HG02852 (cell line): ENCODE measurements at regions not wholly inside any gene's neighbourhood (a gene's known extent, or its start where the extent isn't known, plus 50 kb on each side); places are given as distances from the start of the nearest gene placed in this dataset.
"Not testable (repeated sequence)": the region's sequence is repeated elsewhere in the genome, so short reads cannot be mapped to it uniquely, and the experiment has no call there.

Source experiments
- ATAC-seq: cut with Tn5 transposase; IDR thresholded peaks from one replicate; pipeline ENCODE4 v1.9.1; 2021; ENCODE audit warnings: mild to moderate bottlenecking, moderate library complexity; ENCODE audit not compliant: unreplicated experiment

DNA sequence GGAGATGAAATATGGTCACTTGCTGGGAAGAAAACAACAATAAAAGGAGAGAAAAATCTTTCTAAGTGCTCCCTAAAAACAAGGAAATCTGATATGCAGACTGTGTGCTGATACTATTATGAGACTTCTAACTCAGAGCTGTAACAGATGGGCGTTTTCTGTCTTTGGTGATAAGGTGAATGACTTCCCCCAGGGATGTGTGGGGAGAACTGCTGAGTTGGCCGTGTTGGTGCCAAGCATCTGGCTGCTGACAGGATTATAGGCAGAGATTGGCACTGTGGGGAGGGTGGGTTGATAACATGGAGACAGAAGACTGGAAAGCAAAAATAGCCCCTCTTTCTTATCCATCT, 438.5 kb upstream of the PLXNA2 start:
- no peak for ATAC-seq

DNA sequence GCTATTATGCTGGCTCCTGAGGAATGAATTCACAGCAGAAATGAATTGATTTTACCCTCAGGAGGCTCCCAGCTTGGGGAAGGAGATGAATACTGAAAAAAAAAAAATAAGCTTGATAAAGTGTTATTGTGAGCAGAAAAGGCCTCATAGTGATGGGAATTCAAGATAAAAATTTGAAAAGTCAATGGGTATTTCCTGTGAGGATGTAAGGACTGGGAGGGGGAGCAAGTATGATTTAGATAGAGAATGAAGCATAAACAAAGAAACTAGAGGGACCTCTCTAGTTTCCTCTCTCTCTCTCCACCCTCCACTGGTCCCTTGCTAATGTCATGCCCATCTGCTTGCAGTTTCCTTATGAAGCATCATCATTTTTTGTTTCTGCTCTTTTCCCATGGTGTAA, 439.0 kb upstream of the PLXNA2 start:
- ATAC-seq, result no peak

DNA sequence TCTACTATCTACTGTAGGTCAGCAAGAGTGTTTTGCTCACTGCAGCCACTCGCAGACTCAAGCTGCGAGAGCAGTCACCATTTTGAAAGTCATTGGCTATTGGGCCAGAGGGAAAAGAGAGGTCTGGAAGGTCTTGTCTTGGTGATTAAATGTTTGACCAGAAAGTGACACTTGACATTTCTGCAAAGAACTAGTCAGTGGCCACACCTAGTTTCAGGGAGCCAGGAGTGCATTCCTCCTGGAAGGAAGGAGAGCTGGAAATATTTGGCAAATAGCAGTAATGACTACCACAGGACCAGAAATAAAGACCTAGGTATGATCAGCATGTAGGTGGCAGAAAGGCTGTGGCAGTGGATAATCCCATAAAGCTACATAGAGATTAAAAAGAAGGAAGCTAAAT, 440.0 kb upstream of the PLXNA2 start:
- ATAC-seq, result no peak

- no peak for ATAC-seq
These were observed 442.4 kb upstream of the PLXNA2 start for GRCh38 chr1:208686592-208686991.

DNA sequence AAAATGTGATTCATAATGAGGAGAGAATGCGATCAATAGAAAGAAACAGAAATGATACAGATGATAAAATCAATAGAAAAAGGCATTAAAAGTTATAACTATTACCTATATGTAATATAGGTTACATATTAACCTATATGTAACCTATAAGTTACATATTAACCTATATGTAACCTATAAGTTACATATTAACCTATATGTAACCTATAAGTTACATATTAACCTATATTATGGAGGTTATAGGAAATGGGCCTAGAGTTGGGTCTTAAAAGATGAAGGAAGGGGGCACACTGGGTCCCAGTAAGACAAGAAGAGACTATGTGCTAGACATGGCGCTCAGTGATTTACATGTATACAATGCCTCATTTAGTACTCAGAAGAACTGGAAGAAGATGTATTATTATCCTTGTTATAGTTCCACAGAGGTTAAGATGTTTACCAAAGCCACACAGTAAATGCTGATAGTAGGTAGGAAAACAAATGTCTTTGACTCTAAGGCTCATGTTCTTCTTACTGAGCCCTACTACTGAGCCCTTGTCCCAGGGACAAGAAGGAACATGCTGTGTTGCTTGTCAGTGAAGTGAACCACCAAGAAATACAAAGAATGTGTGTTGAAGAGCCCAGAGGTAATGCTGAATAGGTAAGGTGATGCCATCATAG, 444.6 kb upstream of the PLXNA2 start:
- no peak for ATAC-seq

DNA sequence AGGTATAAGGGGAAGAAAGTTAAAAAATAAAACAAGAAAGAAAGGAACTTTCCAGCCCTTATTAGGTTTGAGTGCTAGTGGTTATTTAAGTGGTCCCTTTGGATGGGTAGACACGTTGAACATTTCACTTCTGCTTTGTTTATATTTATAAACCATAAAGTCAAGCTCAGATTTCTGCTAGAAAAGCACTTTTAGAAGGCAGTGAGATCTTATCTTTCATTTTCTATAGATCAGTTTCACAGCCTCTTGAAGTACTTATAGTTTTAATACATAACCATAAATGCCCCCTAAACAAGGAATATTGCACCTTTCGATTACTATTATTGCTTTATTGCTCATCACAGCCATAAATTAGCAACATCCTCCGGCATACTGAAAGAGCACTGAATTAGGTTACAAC, 446.8 kb upstream of the PLXNA2 start:
- ATAC-seq, result no peak

DNA sequence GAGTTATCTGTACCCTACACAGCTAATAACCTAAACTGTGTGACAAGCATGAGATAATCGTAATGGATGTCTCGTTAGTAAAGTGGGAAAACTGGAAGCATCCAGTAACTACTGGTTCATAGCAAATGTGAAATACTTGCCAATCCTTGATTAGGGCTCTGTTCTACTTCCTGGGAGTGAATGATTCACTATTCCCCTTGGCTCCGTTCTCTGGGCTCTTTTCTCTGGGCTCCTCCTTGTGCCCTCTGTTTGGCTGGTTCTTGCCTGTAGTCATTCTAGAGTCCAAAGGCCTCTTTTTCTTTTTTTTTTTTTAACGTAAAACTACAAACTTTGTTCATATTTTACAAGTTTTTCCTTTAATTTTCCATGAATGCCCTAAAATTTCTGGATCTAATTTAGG, 465.8 kb upstream of the PLXNA2 start:
- ATAC-seq, result no peak

- no peak for ATAC-seq
These were observed 470.1 kb upstream of the PLXNA2 start for GRCh38 chr1:208714323-208714722.

- ATAC-seq, result no peak
These were observed 473.3 kb upstream of the PLXNA2 start for GRCh38 chr1:208717525-208717924.

GRCh38 chr1:208722592-208722991, 478.4 kb upstream of the PLXNA2 start:
- no peak for ATAC-seq

- no peak for ATAC-seq
These were observed 479.9 kb upstream of the PLXNA2 start for GRCh38 chr1:208724079-208724478.

DNA sequence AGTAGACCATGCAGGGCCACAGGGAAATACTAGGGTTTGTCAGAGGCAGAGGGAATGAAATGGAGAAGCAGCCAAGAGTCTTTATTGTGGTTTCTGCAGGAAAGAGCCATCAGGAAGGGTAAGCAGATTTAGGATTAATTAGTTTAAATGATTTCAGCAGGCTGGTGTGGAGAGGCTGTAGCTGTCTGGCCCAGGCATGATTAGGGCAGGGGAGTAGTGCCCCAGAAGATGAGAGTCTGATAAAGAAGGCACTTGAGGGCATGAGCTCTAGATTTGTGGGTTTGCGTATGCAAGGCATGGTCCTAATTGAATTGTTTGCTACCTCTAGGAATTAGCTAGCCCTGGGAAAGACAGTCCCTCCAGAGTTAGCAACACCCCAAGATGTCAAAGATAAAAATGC, 484.6 kb upstream of the PLXNA2 start:
- ATAC-seq, result no peak

- peak; percentile 94 for ATAC-seq
These were observed 488.0 kb upstream of the PLXNA2 start for GRCh38 chr1:208731981-208732821.

DNA sequence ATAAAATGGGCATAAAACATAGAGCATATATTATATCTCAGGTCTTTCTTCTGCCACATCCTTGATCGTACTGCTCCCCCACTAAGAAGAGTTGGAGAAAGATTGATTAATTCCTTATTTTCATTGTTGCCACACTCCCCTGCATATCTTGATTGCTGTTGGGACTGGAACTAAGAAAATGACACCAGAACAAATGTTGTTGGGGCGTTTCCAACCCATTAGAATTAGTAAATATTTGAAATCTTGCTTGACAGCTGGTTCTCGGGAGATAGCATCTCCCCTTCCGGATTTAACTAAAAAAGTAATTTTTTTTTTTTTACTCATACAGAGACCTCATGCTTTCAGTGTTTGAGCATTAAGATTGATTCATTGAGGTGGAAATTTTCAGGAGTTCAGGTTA, 493.0 kb upstream of the PLXNA2 start:
- ATAC-seq, result no peak

DNA sequence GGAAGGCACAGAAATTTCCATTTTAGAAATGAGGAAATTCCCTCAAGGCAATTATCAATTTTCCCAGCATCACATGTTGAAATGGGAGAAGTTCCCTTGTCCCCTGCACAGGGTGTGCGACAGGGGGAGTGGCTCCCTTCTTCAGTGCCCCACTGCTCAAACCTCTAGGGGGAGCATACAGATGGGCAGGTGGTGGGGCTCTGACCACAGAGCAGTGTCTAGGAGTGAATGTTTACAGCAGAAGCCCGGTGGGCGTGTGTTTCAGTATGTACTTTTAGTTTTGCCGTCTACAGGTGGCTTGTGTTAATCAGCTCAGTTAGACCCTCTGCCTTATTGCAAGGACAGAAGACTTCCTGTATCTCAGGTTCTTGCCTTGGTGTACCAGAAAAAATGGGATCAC, 493.7 kb upstream of the PLXNA2 start:
- no peak for ATAC-seq

DNA sequence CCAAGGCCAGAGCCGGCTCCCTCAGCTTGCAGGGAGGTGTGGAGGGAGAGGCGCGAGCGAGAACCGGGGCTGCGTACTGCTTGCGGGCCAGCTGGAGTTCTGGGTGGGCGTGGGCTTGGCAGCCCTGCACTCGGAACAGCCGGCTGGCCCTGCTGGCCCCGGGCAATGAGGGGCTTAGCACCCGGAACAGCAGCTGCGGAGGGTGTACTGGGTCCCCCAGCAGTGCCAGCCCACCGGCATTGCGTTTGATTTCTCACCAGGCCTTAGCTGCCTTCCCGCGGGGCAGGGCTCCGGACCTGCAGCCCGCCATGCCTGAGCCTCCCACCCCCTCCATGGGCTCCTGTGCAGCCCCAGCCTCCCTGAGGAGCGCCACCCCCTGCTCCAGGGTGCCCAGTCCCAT, 495.5 kb upstream of the PLXNA2 start:
- not testable (repeated sequence) for ATAC-seq

GRCh38 chr1:208741296-208741695, 497.1 kb upstream of the PLXNA2 start:
- ATAC-seq, result no peak

DNA sequence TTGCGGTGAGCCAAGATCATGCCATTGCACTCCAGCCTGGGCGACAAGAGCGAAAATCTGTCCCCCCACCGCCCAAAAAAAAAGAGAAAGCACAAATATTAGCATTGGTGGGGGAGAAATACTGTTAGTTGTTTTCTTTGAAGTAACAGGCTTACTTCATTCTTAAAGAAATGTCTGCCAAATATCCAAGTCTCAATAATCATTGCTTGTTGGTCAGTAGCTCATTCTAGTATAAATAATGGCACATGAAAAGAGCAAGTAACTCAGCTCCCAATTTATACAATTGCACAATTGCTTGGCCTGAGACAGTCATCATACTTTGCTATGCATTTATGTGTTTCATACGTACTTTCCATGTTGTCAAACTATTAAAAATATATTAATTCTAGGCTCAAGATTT, 499.2 kb upstream of the PLXNA2 start:
- ATAC-seq, result no peak

GRCh38 chr1:208747979-208748378, 503.8 kb upstream of the PLXNA2 start:
- ATAC-seq, result no peak

- ATAC-seq, result no peak
These were observed 504.4 kb upstream of the PLXNA2 start for GRCh38 chr1:208748387-208749165.

DNA sequence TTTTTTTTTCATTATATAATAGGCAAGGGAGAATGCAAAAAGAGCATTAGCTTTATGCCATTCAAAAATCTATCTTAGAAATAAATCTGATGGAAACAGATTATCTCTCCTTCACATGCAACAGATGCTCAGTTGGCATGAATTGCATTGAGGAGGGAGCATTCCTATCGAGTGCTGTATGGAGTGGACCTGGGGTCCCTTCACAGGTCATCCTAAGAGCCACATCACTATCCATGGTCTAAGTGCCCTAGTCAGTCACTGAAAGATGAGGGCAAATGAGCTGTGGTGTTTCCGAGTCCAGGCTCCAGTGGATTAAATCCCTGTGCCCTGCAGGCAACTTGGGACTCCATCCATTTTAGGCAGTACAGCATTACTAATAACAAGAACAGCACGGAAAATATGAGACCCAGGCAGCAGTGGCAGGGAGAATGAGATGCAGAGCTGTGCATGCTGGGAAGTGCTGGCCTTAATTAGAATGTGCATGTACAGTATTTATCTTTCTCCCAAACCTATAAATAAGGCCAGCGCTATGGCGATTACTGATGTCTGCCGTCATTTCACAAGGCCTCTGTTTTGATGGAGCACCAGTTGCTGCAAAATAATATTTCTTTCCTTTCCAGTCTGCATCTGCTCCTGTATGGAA, 512.3 kb upstream of the PLXNA2 start:
- no peak for ATAC-seq
